Endothelial cell of umbilical vein (primary cell): ENCODE measurements at regions not wholly inside any gene's neighbourhood (a gene's known extent, or its start where the extent isn't known, plus 50 kb on each side); places are given as distances from the start of the nearest gene placed in this dataset.

Experiments used
- BruUV-seq: library from RNA; stranded (reverse); fragments of 400-500 nt; replicated peaks from 2 replicates; lab custom pipeline; 2021; lab: Mats Ljungman, UMichigan
- CTCF ChIA-PET: fragments of 300-600, 350-600 bp; sonication (Branson Sonifier 250); formaldehyde crosslinking; loops from one replicate; lab custom pipeline; 2021; ENCODE audit warnings: antibody characterized with exemption, inconsistent platforms; lab: Charles Lee
- POLR2A ChIA-PET: fragments of 300-600, 350-600 bp; sonication (Branson Sonifier 250); formaldehyde crosslinking; loops from one replicate; lab custom pipeline; 2021; ENCODE audit warnings: antibody characterized with exemption, inconsistent platforms; lab: Charles Lee
- DNase-seq: peaks from one replicate; pipeline ENCODE4 v3.0.0-alpha.2; 2011; ENCODE audit warnings: low read depth, low spot score
- FAIRE-seq: peaks from 2 replicates; lab custom pipeline; 2011; peaks lifted over from hg19 to GRCh38; lab: Jason Lieb, UNC
- H2AFZ ChIP-seq: 2 replicates; pipeline ENCODE4 v1.6.0; 2012; ENCODE audit warnings: low read depth, low read length, control low read depth, inconsistent platforms
- H3K27ac ChIP-seq: 2 replicates; pipeline ENCODE4 v1.5.1; 2011; ENCODE audit warnings: low read depth, mild to moderate bottlenecking, control low read depth, low read length, moderate library complexity; ENCODE audit not compliant: insufficient read depth
- H3K27me3 ChIP-seq, 2 experiments: 2 replicates each; pipeline versions ENCODE4 v1.6.0 to v1.6.1; 2011; ENCODE audit warnings: low read length in 2 of 2, mixed read lengths in 1 of 2; ENCODE audit not compliant: control insufficient read depth in 2 of 2, insufficient read depth in 2 of 2
- H3K36me3 ChIP-seq, 2 experiments: 2 replicates in 1 of 2; 3 replicates in 1 of 2; pipeline ENCODE4 v1.5.1; 2011; ENCODE audit warnings: low read length in 2 of 2, mild to moderate bottlenecking in 1 of 2, moderate library complexity in 1 of 2; ENCODE audit not compliant: control insufficient read depth in 2 of 2, insufficient read depth in 2 of 2; ENCODE audit errors: extremely low read depth in 1 of 2
- H3K4me1 ChIP-seq: 3 replicates; pipeline ENCODE4 v1.5.1; 2011; ENCODE audit warnings: mild to moderate bottlenecking, low read length; ENCODE audit not compliant: control insufficient read depth, insufficient read depth; ENCODE audit errors: extremely low read depth
- H3K4me2 ChIP-seq: 2 replicates; pipeline ENCODE4 v1.6.1; 2011; ENCODE audit warnings: low read length, control low read depth, mixed read lengths; ENCODE audit not compliant: insufficient read depth
- H3K4me3 ChIP-seq, 3 experiments: fragments of 200-600 bp in 1 of 3; sonication (generic), shearing (Covaris generic) in 1 of 3; replicated peaks in 1 of 3; 2 replicates each; pipeline ENCODE4 v1.5.1; 2011 to 2016; ENCODE audit warnings: control low read depth in 3 of 3, low read length in 3 of 3, mild to moderate bottlenecking in 2 of 3, inconsistent platforms in 1 of 3, low read depth in 1 of 3, moderate library complexity in 1 of 3; ENCODE audit not compliant: insufficient read depth in 1 of 3
- H3K79me2 ChIP-seq: 2 replicates; pipeline ENCODE4 v1.6.0; 2012; ENCODE audit warnings: low read length, inconsistent platforms; ENCODE audit not compliant: control insufficient read depth, insufficient read depth
- H3K9ac ChIP-seq: replicated peaks from 2 replicates; pipeline ENCODE3; 2011; ENCODE audit warnings: low read length, control low read depth; ENCODE audit not compliant: insufficient read depth; ENCODE audit errors: extremely low read depth
- H3K9me1 ChIP-seq: replicated peaks from 3 replicates; pipeline ENCODE4 v1.6.0; 2011; ENCODE audit warnings: mild to moderate bottlenecking, low read length; ENCODE audit not compliant: control insufficient read depth, insufficient read depth; ENCODE audit errors: extremely low read depth
- H3K9me3 ChIP-seq: replicated peaks from 2 replicates; pipeline ENCODE4 v1.5.1; 2012; ENCODE audit warnings: low read length, inconsistent platforms; ENCODE audit not compliant: control insufficient read depth, insufficient read depth
- H4K20me1 ChIP-seq: replicated peaks from 2 replicates; pipeline ENCODE3; 2011; ENCODE audit warnings: mild to moderate bottlenecking, low read length; ENCODE audit not compliant: control insufficient read depth, insufficient read depth; ENCODE audit errors: extremely low read depth
- EZH2 ChIP-seq: IDR thresholded peaks from 2 replicates; pipeline ENCODE4 v1.6.1; 2012; ENCODE audit warnings: borderline replicate concordance, low read depth, mild to moderate bottlenecking, moderate library complexity, low read length, inconsistent platforms; ENCODE audit not compliant: severe bottlenecking
- FOS ChIP-seq: IDR thresholded peaks from 2 replicates; pipeline ENCODE4 v1.6.1; 2011; ENCODE audit warnings: mild to moderate bottlenecking, low read length, moderate library complexity, borderline replicate concordance; ENCODE audit not compliant: insufficient read depth
- GATA2 ChIP-seq: IDR thresholded peaks from 2 replicates; pipeline ENCODE4 v1.7.0; 2011; ENCODE audit warnings: low read depth, mild to moderate bottlenecking, moderate library complexity, mixed read lengths, low read length; ENCODE audit not compliant: insufficient read length, insufficient read depth
- JUN ChIP-seq: IDR thresholded peaks from 2 replicates; pipeline ENCODE4 v1.6.1; 2011; ENCODE audit warnings: borderline replicate concordance, low read depth; ENCODE audit not compliant: insufficient read length, insufficient read depth
- MYC ChIP-seq: IDR thresholded peaks from one replicate; pipeline ENCODE4 v1.6.1; 2011; ENCODE audit warnings: mild to moderate bottlenecking, low read depth, low read length
- POLR2A ChIP-seq: IDR thresholded peaks from 2 replicates; pipeline ENCODE4 v1.6.1; 2012; ENCODE audit warnings: low read depth, mild to moderate bottlenecking, control low read depth, low read length
- POLR2AphosphoS5 ChIP-seq: IDR thresholded peaks from 2 replicates; pipeline ENCODE4 v1.6.1; 2012; ENCODE audit warnings: low read depth, mild to moderate bottlenecking, control low read depth, low read length, moderate library complexity; ENCODE audit not compliant: insufficient read depth
- dilution Hi-C: fragments of 300-500 bp; cut with MboI; formaldehyde crosslinking; loops from one replicate; pipeline ENCODE4 v1.15.0; 2019; ENCODE audit warnings: low sequenced_read_pairs; ENCODE audit not compliant: extremely low pct_ligation_motif_present
- intact Hi-C: fragments of 100-400 bp; cut with micrococcal nuclease; formaldehyde crosslinking; loops from one replicate; pipeline ENCODE4 v1.10.0; 2022
- TF ChIP-seq, protein P1 (sequence below), 2 donors: IDR thresholded peaks; 1 replicate in 1 of 2; 2 replicates in 1 of 2; pipeline ENCODE4 v1.5.1; 2011; ENCODE audit warnings: low read length in 2 of 2, mild to moderate bottlenecking in 2 of 2, moderate library complexity in 2 of 2, control low read depth in 1 of 2, inconsistent platforms in 1 of 2, low read depth in 1 of 2; ENCODE audit not compliant: insufficient read depth in 1 of 2; ENCODE audit errors: extremely low read depth in 1 of 2
- TF ChIP-seq, protein P2 (sequence below): IDR thresholded peaks from 2 replicates; pipeline ENCODE4 v1.6.1; 2011; ENCODE audit not compliant: insufficient read depth, insufficient read length

DNA sequence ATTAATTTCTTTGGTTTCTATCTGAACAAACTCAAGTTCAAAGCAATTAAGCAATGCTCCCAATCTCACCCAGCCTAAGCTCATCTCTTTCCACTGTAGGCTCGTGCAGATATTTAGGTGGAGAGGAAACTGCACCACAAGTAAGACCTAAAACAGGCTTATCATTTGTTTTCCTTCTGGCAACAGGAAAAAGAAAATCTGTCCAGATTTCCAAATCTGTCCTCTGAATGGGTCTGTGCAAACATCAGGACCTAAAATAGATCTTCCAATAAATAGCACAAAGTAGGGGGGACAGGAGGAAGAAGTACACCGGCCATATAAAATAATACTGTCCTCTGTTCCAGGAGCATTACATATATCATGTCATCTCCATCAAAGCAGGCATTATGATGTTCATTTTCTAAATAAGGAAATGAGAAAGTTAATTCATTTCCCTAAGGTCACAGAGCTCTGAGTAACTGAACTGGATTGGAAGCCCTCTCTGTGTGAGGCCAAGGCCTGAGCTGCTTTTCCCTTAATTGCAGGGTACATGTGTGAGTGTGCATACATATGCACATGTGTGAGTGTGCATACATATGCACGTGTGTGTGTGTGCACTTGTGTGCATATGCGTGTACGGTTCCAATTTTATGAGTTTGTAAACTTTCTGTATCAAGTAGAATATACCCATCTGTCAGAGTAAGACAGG, 92.8 kb upstream of the PARD3 start:
- H3K9ac ChIP-seq, result no peak overlapping the region
- H3K27ac ChIP-seq, result no peak overlapping the region
- H3K4me2 ChIP-seq, result no peak overlapping the region
- DNase-seq (no peak), FAIRE-seq (no peak)
- no peak for TF ChIP-seq GATA2
- no peak for TF ChIP-seq POLR2AphosphoS5
- TF ChIP-seq, protein P1, sequence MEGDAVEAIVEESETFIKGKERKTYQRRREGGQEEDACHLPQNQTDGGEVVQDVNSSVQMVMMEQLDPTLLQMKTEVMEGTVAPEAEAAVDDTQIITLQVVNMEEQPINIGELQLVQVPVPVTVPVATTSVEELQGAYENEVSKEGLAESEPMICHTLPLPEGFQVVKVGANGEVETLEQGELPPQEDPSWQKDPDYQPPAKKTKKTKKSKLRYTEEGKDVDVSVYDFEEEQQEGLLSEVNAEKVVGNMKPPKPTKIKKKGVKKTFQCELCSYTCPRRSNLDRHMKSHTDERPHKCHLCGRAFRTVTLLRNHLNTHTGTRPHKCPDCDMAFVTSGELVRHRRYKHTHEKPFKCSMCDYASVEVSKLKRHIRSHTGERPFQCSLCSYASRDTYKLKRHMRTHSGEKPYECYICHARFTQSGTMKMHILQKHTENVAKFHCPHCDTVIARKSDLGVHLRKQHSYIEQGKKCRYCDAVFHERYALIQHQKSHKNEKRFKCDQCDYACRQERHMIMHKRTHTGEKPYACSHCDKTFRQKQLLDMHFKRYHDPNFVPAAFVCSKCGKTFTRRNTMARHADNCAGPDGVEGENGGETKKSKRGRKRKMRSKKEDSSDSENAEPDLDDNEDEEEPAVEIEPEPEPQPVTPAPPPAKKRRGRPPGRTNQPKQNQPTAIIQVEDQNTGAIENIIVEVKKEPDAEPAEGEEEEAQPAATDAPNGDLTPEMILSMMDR (IDR thresholded peaks at IDR 0.05; ENCODE audit: extremely low read depth in 1 of 2, insufficient read depth in 1 of 2, low read depth in 1 of 2, low read length in 2 of 2), result no peak
- no peak for TF ChIP-seq EZH2
- no peak for TF ChIP-seq POLR2A
- TF ChIP-seq, protein P2, sequence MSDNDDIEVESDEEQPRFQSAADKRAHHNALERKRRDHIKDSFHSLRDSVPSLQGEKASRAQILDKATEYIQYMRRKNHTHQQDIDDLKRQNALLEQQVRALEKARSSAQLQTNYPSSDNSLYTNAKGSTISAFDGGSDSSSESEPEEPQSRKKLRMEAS, result no peak
- TF ChIP-seq MYC, result no peak
- TF ChIP-seq FOS, result no peak
- no peak for TF ChIP-seq JUN
- intact Hi-C loops (no loop called here), dilution Hi-C loops (no loop called here)
- H3K36me3 ChIP-seq, result no peaks in the 10 kb centered on the region
- H3K4me3 ChIP-seq, result no peak overlapping the region
- H3K4me1 ChIP-seq, result no peaks in the 10 kb centered on the region
- H3K9me1 ChIP-seq, result no peaks in the 10 kb centered on the region
- no peaks in the 10 kb centered on the region for H4K20me1 ChIP-seq
- ChIA-PET CTCF (no interaction called here), POLR2A (no interaction called here)
- H3K27me3 ChIP-seq, result no peaks in the 10 kb centered on the region
- no TSS peak for BruUV-seq
- no peak overlapping the region for H2AFZ ChIP-seq
- no peaks in the 10 kb centered on the region for H3K79me2 ChIP-seq
- H3K9me3 ChIP-seq, result no peaks in the 10 kb centered on the region
